ENCODE measurements at regions not wholly inside any gene's neighbourhood (a gene's known extent, or its start where the extent isn't known, plus 50 kb on each side); places are given as distances from the start of the nearest gene placed in this dataset.

DNA sequence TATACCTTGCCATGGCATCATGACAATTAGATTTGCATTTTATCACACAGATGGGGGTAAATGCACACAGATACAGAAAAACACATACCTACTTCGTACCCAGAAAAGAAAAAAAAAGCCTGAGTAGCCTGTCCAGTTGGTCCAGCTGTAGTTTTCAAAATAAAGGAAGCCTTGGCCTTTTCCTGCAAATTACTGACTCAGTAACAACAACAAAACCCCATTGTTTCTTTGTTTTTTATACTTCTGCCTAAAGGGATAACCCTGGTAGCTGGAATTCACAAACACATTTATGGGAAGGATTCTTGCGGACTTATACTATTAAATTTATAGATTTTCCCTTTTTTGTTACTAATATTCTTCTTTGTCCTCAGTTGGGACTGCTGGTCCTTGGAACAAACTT lies 156.4 kb upstream of the PCDH10 start:
- Histone ChIP-seq H3F3A (ENCODE audit: insufficient read depth, low read depth) (no peaks in the 10 kb centered on the region), H3K36me3 (ENCODE audit: low read depth) (no peaks in the 10 kb centered on the region), H3K4me3 (no peak overlapping the region), H3K9me3 (ENCODE audit: insufficient read depth, low read depth) (no peaks in the 10 kb centered on the region), H3K9me2 (ENCODE audit: insufficient read depth) (no peaks in the 10 kb centered on the region), H3K4me1 (replicated peaks; ENCODE audit: insufficient read depth) (no peaks in the 10 kb centered on the region), H3K4me2 (no peak overlapping the region), H4K20me1 (ENCODE audit: insufficient read depth) (no peaks in the 10 kb centered on the region), H2AFZ (no peak overlapping the region), H3K27ac (no peak overlapping the region), H3K27me3 (ENCODE audit: insufficient read depth, low read depth) (no peaks in the 10 kb centered on the region), H3K79me2 (ENCODE audit: low read depth) (no peaks in the 10 kb centered on the region)
- intact Hi-C loops (cut with micrococcal nuclease; ENCODE audit: unreplicated experiment) = no loop called here
- no TSS peak for BruUV-seq (replicated peaks)
- ChIA-PET POLR2A (ENCODE audit: unreplicated experiment) (no interaction called here), CTCF (no interaction called here)
- no peak for DNase-seq
- TF ChIP-seq, protein P1, sequence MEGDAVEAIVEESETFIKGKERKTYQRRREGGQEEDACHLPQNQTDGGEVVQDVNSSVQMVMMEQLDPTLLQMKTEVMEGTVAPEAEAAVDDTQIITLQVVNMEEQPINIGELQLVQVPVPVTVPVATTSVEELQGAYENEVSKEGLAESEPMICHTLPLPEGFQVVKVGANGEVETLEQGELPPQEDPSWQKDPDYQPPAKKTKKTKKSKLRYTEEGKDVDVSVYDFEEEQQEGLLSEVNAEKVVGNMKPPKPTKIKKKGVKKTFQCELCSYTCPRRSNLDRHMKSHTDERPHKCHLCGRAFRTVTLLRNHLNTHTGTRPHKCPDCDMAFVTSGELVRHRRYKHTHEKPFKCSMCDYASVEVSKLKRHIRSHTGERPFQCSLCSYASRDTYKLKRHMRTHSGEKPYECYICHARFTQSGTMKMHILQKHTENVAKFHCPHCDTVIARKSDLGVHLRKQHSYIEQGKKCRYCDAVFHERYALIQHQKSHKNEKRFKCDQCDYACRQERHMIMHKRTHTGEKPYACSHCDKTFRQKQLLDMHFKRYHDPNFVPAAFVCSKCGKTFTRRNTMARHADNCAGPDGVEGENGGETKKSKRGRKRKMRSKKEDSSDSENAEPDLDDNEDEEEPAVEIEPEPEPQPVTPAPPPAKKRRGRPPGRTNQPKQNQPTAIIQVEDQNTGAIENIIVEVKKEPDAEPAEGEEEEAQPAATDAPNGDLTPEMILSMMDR (conservative IDR thresholded peaks at IDR 0.05) = no peak
- TF ChIP-seq EZH2 (IDR thresholded peaks at IDR 0.05; ENCODE audit: low read depth) = no peak

DNA sequence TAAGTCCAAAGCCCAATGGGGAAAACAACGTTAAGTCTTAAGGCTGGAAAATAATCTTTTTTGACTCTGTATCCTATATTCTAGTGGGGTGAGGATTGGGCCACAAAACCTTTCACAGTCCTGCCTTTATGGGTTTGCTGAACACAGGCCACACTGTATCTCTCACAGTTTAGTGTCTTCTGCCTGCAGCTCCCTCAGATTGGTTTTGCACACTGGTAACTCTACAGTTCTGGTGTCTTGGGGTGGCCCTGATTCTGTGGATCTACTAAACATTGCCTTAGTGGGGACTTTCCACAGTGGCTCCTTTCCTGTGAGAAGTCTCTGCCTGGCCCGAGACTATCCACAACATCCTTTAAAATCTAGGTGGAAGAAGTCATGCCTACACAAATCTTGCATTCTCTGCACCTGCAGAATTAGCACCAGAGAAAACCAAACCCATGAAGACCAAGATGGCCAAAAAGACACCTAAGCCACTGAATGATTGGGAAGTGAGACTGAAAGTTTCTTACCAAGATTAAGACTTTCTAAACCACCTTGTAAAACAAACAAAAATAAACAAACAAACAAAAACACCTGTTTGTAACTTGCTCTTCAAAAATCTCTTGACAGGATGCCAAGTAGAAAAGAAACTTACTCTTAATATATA lies 150.4 kb upstream of the PCDH10 start:
- POLR2A ChIA-PET (ENCODE audit: unreplicated experiment) = no interaction called here
- no peaks in the 10 kb centered on the region for H3F3A ChIP-seq (ENCODE audit: insufficient read depth, low read depth)

DNA sequence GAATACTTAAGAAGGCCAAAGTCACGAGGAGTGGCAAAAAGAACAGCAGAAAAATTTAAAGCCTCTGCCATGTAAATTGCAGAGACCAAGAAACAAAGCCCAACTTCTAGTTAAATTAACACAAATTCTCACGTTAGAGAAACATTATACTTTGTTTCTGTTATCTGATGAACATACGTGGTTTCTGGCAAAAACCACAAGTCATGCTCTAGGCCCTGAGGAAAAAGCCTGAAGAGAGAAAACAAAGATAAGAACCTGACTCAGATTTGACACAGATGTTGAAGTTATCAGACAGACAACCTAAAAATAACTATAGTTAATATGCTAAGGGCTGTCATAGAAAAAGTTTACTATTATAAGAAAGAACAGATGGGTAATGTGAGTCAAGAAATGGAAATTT lies 149.1 kb upstream of the PCDH10 start:
- no TSS peak for BruUV-seq (replicated peaks)
- H3K9me2 ChIP-seq (ENCODE audit: insufficient read depth) = no peaks in the 10 kb centered on the region
- ChIA-PET CTCF (no interaction called here), POLR2A (ENCODE audit: unreplicated experiment) (no interaction called here)
- no peak overlapping the region for H3K4me3 ChIP-seq
- H3K27me3 ChIP-seq (ENCODE audit: insufficient read depth, low read depth) = no peaks in the 10 kb centered on the region
- no peak overlapping the region for H3K27ac ChIP-seq
- H3K4me2 ChIP-seq = no peak overlapping the region
- TF ChIP-seq, protein P1 (conservative IDR thresholded peaks at IDR 0.05) = no peak
- no peak for TF ChIP-seq EZH2 (IDR thresholded peaks at IDR 0.05; ENCODE audit: low read depth)
- H3K9me3 ChIP-seq (ENCODE audit: insufficient read depth, low read depth) = no peaks in the 10 kb centered on the region
- H3F3A ChIP-seq (ENCODE audit: insufficient read depth, low read depth) = no peaks in the 10 kb centered on the region
- H2AFZ ChIP-seq = no peak overlapping the region
- no peaks in the 10 kb centered on the region for H3K36me3 ChIP-seq (ENCODE audit: low read depth)
- no peaks in the 10 kb centered on the region for H4K20me1 ChIP-seq (ENCODE audit: insufficient read depth)
- no peak for DNase-seq
- intact Hi-C loops (cut with micrococcal nuclease; ENCODE audit: unreplicated experiment) = no loop called here
- H3K4me1 ChIP-seq (replicated peaks; ENCODE audit: insufficient read depth) = no peaks in the 10 kb centered on the region
- no peaks in the 10 kb centered on the region for H3K79me2 ChIP-seq (ENCODE audit: low read depth)

More for the DNA sequence above, 150.4 kb upstream of the PCDH10 start:
- Histone ChIP-seq H4K20me1 (ENCODE audit: insufficient read depth) (no peaks in the 10 kb centered on the region), H3K4me3 (no peak overlapping the region), H3K27me3 (ENCODE audit: insufficient read depth, low read depth) (no peaks in the 10 kb centered on the region), H3K9me2 (ENCODE audit: insufficient read depth) (no peaks in the 10 kb centered on the region), H3K27ac (no peak overlapping the region), H3K4me2 (no peak overlapping the region), H3K79me2 (ENCODE audit: low read depth) (no peaks in the 10 kb centered on the region), H3K4me1 (replicated peaks; ENCODE audit: insufficient read depth) (no peaks in the 10 kb centered on the region), H3K9me3 (ENCODE audit: insufficient read depth, low read depth) (no peaks in the 10 kb centered on the region), H3K36me3 (ENCODE audit: low read depth) (no peaks in the 10 kb centered on the region), H2AFZ (no peak overlapping the region)
- no peak for DNase-seq
- intact Hi-C loops (cut with micrococcal nuclease; ENCODE audit: unreplicated experiment) = no loop called here
- TF ChIP-seq, protein P1 (conservative IDR thresholded peaks at IDR 0.05) = no peak
- TF ChIP-seq EZH2 (IDR thresholded peaks at IDR 0.05; ENCODE audit: low read depth) = no peak
- BruUV-seq (replicated peaks) = no TSS peak
- CTCF ChIA-PET = no interaction called here

Data from PC-9 (cell line).